Ascending aorta (tissue), 2 donors: ENCODE measurements at regions not wholly inside any gene's neighbourhood (a gene's known extent, or its start where the extent isn't known, plus 50 kb on each side); places are given as distances from the start of the nearest gene placed in this dataset.
"Not testable (repeated sequence)": the region's sequence is repeated elsewhere in the genome, so short reads cannot be mapped to it uniquely, and the experiment has no call there.

Source experiments
- DNase-seq, 2 donors: peaks; one replicate each; pipeline ENCODE4 v3.0.0-alpha.2; 2019; ENCODE audit warnings: low spot score in 2 of 2
- H3K27ac ChIP-seq, 2 donors: fragments of 200-600 bp; sonication (generic); one replicate each; pipeline ENCODE4 v1.5.1; 2016 to 2017; ENCODE audit warnings: mild to moderate bottlenecking in 1 of 2
- H3K27me3 ChIP-seq: fragments of 200-600 bp; sonication (generic); one replicate; pipeline ENCODE4 v1.5.1; 2017
- H3K36me3 ChIP-seq, 2 donors: fragments of 200-600 bp; sonication (generic); one replicate each; pipeline ENCODE4 v1.5.1; 2016
- H3K4me1 ChIP-seq, 2 donors: fragments of 200-600 bp; sonication (generic); one replicate each; pipeline ENCODE4 v1.5.1; 2016 to 2017; ENCODE audit warnings: mild to moderate bottlenecking in 1 of 2
- H3K4me3 ChIP-seq, 2 donors: fragments of 200-600 bp; sonication (generic); one replicate each; pipeline ENCODE4 v1.5.1; 2016 to 2017; ENCODE audit warnings: mild to moderate bottlenecking in 1 of 2
- H3K9me3 ChIP-seq, 2 donors: fragments of 200-600 bp; sonication (generic); one replicate each; pipeline ENCODE4 v1.5.1; 2016
- CTCF ChIP-seq, 3 experiments: fragments of 200-600 bp in 2 of 3; fragments of 450-650 bp in 1 of 3; sonication (generic) in 2 of 3; IDR thresholded peaks; one replicate each; pipeline ENCODE4 v1.5.1; 2016 to 2019; ENCODE audit warnings: antibody characterized with exemption in 3 of 3, mild to moderate bottlenecking in 1 of 3, moderate library complexity in 1 of 3
- intact Hi-C: fragments of 100-400 bp; cut with DNase I; formaldehyde crosslinking; loops from one replicate; pipeline ENCODE4 v1.15.1; 2023

DNA sequence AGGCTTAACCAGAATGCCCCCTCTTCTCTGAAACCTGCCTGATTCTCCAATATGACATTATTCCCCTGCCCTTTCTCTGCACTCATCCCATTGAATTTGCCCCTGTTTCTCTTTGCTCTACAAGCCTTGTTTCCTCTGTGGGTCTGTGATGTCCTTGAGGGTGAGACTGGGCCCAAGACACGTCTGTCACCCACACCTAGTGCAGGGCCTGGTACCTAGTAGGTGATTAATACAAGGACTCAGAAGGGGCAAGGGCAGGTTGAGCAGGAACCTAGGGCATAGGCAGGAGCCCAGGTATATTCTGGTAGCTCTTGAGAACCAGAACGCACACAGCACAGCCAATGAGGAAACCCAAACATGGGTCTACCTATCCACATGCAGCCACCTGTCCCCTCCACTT lies 81.9 kb upstream of the HMGXB4 start:
- intact Hi-C loops: no loop called here
- TF ChIP-seq CTCF (IDR thresholded peaks at IDR 0.05): no peak
- Histone ChIP-seq H3K4me3 (no peak overlapping the region), H3K9me3 (no peaks in the 10 kb centered on the region), H3K27me3 (no peaks in the 10 kb centered on the region), H3K4me1 (no peaks in the 10 kb centered on the region), H3K36me3 (no peaks in the 10 kb centered on the region), H3K27ac (no peak overlapping the region)
- DNase-seq: no peak

DNA sequence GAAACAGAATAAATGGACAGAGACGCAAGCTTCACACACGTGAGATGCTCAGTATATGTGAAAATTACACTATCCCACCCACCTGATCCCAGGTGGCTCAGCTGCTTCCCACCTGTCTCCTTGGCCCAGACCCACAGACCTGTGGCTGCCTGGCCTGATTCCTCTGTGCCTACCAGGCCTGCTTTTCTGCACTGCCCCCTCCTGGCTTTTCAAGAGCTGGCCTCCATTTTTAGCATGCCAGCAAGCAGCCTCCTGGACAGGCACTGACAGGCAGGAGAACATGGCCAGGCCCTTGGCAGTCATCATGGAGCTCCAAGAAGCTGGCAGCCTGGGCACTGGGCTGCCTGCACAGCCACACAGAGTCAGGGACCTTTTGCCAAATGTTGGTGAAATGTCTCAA lies 79.5 kb upstream of the HMGXB4 start:
- DNase-seq: no peak
- TF ChIP-seq CTCF (IDR thresholded peaks at IDR 0.05): no peak
- H3K4me1 ChIP-seq: no peaks in the 10 kb centered on the region
- no peaks in the 10 kb centered on the region for H3K27me3 ChIP-seq
- H3K27ac ChIP-seq: no peak overlapping the region
- H3K9me3 ChIP-seq: no peaks in the 10 kb centered on the region
- intact Hi-C loops: no loop called here
- H3K36me3 ChIP-seq: no peaks in the 10 kb centered on the region
- H3K4me3 ChIP-seq: no peak overlapping the region

GRCh38 chr22:35178446-35178845 lies 78.8 kb upstream of the HMGXB4 start:
- no peak for TF ChIP-seq CTCF (IDR thresholded peaks at IDR 0.05)
- intact Hi-C loops: no loop called here
- Histone ChIP-seq H3K4me1 (no peaks in the 10 kb centered on the region), H3K36me3 (no peaks in the 10 kb centered on the region), H3K27me3 (no peaks in the 10 kb centered on the region), H3K4me3 (no peak overlapping the region), H3K27ac (no peak overlapping the region), H3K9me3 (no peaks in the 10 kb centered on the region)
- no peak for DNase-seq

GRCh38 chr22:35183917-35184316 lies 73.4 kb upstream of the HMGXB4 start:
- H3K27ac ChIP-seq: no peak overlapping the region
- H3K4me1 ChIP-seq: no peaks in the 10 kb centered on the region
- H3K4me3 ChIP-seq: no peak overlapping the region
- DNase-seq: no peak
- H3K36me3 ChIP-seq: no peaks in the 10 kb centered on the region
- no peak for TF ChIP-seq CTCF (IDR thresholded peaks at IDR 0.05)
- H3K9me3 ChIP-seq: no peaks in the 10 kb centered on the region
- intact Hi-C loops: no loop called here
- H3K27me3 ChIP-seq: no peaks in the 10 kb centered on the region

GRCh38 chr22:35186492-35186891 lies 70.8 kb upstream of the HMGXB4 start:
- Histone ChIP-seq H3K36me3 (no peaks in the 10 kb centered on the region), H3K4me3 (no peak overlapping the region), H3K27ac (no peak overlapping the region), H3K9me3 (no peaks in the 10 kb centered on the region), H3K4me1 (no peaks in the 10 kb centered on the region), H3K27me3 (no peaks in the 10 kb centered on the region)
- intact Hi-C loops: no loop called here
- TF ChIP-seq CTCF (IDR thresholded peaks at IDR 0.05): no peak
- DNase-seq: no peak

GRCh38 chr22:35188930-35189329 lies 68.4 kb upstream of the HMGXB4 start:
- H3K27ac ChIP-seq, H3K36me3 ChIP-seq, H3K9me3 ChIP-seq, H3K4me3 ChIP-seq, H3K4me1 ChIP-seq, intact Hi-C loops, DNase-seq, H3K27me3 ChIP-seq: not testable (repeated sequence)
